ENCODE measurements at regions not wholly inside any gene's neighbourhood (a gene's known extent, or its start where the extent isn't known, plus 50 kb on each side); places are given as distances from the start of the nearest gene placed in this dataset.

DNA sequence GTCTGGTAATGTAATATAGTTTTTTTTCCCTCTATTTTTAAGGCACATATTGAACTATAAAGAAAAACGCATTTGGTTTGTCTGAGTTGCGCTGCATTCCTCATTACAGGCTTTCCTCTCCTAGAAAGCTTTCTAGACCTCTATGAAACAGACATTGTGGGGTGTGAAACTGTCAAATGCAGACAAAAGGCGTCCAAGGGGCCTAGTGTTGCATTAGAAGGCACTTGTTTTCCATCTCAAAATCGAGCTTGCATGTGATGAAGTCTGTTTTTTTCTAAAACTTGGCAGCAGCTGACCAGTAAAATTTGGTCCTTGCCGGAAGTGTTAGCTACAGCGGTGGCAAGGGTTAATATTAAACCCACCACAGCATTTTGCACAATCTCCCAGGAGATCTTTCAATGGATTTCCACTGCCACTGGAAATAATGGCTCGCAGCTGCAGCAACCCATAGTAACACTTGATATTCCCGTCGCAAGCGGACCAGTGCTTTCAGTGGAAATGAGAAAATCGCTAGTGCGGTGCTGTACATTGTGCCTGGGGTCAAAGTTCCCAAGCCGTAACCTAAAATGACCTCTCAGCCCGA, 602.6 kb downstream of the KCNJ2 start:
- H3K4me3 ChIP-seq = no peak overlapping the region
- no peaks in the 10 kb centered on the region for H3K9me3 ChIP-seq
- TF ChIP-seq POLR2A (IDR thresholded peaks at IDR 0.05) = no peak
- no peak for TF ChIP-seq CTCF (IDR thresholded peaks at IDR 0.05)

DNA sequence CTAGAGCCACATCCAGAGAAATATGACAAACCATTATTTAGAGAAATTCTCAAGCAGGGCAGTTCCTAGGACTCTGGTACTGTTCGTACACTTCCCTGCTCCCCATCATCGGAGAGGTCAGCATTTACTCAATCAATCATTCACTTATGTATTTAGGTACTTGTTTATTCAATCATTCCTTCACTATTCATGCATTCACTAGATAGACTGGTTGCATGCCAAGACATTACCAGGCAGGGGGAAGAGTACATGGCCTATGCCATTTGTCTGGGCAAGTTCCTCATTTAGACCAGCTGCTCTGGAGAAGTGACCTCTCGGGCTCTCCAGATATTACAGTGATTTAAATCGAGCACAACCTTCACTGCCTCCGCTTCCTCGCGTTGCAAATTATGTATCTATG, 603.4 kb downstream of the KCNJ2 start:
- no peak for DNase-seq
- no peaks in the 10 kb centered on the region for H3K27me3 ChIP-seq
- H3K27ac ChIP-seq = no peak overlapping the region
- no peak overlapping the region for H3K4me3 ChIP-seq
- no peaks in the 10 kb centered on the region for H3K4me1 ChIP-seq
- H3K9me3 ChIP-seq = no peaks in the 10 kb centered on the region
- no peaks in the 10 kb centered on the region for H3K36me3 ChIP-seq
- TF ChIP-seq POLR2A (IDR thresholded peaks at IDR 0.05) (no peak), CTCF (IDR thresholded peaks at IDR 0.05) (no peak)

More for the DNA sequence above, 602.6 kb downstream of the KCNJ2 start:
- H3K27me3 ChIP-seq = no peaks in the 10 kb centered on the region
- no peak overlapping the region for H3K27ac ChIP-seq
- H3K4me1 ChIP-seq = no peaks in the 10 kb centered on the region
- DNase-seq = no peak
- H3K36me3 ChIP-seq = no peaks in the 10 kb centered on the region

DNA sequence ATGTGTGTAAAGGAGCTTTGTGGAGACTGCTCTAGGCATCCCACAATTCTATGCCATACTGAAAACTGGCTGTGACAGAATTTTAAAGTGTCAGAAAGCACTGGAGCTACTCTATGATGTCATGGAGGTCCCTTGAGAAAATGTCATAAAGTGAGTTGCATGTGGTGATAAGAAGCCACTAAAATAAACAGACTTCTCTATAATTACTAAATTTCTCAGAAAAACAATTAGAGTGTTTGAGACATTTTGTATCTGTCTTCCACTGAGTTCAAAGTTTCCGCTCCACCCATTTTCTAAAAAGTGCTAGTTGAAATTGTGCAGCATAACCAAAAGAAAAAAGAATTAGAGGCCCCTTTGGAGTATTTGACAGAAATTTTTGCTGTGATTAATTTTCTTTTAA, 603.9 kb downstream of the KCNJ2 start:
- Histone ChIP-seq H3K36me3 (no peaks in the 10 kb centered on the region), H3K27ac (no peak overlapping the region), H3K4me1 (no peaks in the 10 kb centered on the region), H3K4me3 (no peak overlapping the region), H3K9me3 (no peaks in the 10 kb centered on the region), H3K27me3 (no peaks in the 10 kb centered on the region)
- no peak for DNase-seq
- TF ChIP-seq POLR2A (IDR thresholded peaks at IDR 0.05) (no peak), CTCF (IDR thresholded peaks at IDR 0.05) (no peak)

DNA sequence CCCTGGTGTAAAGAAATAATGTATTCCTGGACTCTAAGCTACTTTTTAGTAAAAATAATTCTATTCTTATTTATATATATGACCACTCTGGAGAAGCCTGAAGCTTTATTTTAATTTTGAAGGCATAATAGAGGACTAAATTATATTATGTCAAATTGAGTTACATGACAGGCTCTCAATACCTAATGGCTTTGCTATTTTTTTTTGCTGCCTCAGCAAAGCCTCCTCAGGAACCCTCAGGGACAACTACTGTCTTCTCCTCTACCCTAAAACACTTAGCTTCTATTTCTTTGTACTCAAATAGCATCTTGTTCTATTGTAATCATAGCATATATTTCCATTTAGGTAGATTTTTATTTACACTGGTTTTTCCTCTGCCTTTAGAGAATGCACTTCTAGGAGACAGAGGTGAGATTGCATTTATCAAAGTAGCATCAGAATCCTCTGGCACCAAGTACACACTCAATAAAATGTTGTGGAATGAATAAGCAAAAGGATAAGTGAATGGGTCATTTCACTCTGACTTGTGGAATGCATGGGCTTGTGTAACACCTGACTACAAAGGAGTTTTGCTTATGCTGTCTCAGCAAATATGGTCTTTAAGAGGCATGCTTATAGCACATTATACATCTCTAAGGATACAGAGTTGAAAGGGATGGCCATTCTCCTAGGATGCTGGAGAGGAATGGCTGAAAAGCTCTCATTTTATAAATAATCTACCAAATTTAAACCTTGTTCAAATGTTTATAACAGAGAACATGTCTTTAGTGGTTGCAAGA, 605.2 kb downstream of the KCNJ2 start:
- no peak overlapping the region for H3K27ac ChIP-seq
- no peak overlapping the region for H3K4me3 ChIP-seq
- DNase-seq = no peak
- TF ChIP-seq POLR2A (IDR thresholded peaks at IDR 0.05) (no peak), CTCF (IDR thresholded peaks at IDR 0.05) (no peak)
- no peaks in the 10 kb centered on the region for H3K36me3 ChIP-seq
- H3K4me1 ChIP-seq = no peaks in the 10 kb centered on the region
- H3K9me3 ChIP-seq = no peaks in the 10 kb centered on the region
- H3K27me3 ChIP-seq = no peaks in the 10 kb centered on the region

- Histone ChIP-seq H3K36me3 (no peaks in the 10 kb centered on the region), H3K4me1 (no peaks in the 10 kb centered on the region), H3K9me3 (no peaks in the 10 kb centered on the region), H3K27ac (no peak overlapping the region), H3K27me3 (no peaks in the 10 kb centered on the region), H3K4me3 (no peak overlapping the region)
- DNase-seq = no peak
- no peak for TF ChIP-seq CTCF (IDR thresholded peaks at IDR 0.05)
- no peak for TF ChIP-seq POLR2A (IDR thresholded peaks at IDR 0.05)
These were observed 606.3 kb downstream of the KCNJ2 start for GRCh38 chr17:70775679-70776078.

Data from Peyer's patch (tissue), 4 donors.